Globus pallidus (tissue), 1 donor: ENCODE measurements at regions not wholly inside any gene's neighbourhood (a gene's known extent, or its start where the extent isn't known, plus 50 kb on each side); places are given as distances from the start of the nearest gene placed in this dataset.

Experiments used
- DNase-seq: peaks from one replicate; pipeline ENCODE4 v3.0.0-alpha.2; 2015; ENCODE audit warnings: low spot score

DNA sequence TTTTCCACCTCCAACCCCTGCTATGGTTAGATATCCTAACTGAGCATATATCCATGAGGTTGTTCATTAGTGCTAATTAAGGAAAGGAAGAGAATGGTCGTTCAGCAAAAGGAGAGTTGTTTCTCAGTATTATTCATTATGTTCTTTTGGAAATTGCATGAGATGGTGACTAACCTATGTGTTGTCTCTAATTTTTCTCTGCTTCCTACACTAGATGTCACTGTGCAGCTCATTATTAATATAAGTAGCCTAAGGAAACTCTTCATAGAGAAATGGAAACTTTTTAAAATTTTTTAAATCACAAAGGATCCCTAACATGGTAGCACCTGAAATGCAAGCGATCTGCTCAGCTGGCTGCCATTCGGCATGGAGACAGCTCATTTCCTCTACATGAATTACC is 67.7 kb upstream of the FAM9A start:
- no peak for DNase-seq

DNA sequence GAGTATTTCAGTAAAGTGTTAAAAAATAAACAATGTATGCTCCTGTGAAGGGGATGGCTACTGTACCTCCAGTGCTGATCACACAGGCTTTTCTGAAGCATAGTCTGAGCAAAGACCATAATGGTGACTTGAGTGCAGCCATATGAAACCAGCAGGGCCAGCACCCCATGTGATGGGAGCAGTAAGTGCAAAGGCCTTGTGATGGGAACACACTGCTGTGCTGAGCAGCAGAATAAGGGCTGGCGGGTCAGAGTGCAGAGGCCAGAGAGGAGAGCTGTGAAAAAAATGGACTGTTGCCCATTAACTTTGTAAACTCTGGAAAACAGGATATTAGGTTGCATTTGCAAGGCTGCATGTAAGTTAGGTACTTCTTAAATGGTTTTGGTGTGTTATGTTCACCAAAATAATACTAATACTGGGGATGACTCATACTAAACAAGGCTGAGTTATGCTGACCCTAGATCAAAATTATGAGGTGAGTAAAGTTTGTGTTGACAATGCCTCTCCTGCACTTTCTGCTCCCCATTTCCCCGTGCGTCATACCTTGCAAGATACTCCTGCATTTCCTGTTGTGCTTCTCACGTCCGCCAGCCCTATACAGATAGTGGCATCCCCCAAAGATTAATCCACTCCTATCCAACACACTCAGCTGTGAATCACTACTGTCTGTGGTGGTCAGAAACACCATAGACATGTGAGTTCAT is 67.0 kb upstream of the FAM9A start:
- no peak for DNase-seq

DNA sequence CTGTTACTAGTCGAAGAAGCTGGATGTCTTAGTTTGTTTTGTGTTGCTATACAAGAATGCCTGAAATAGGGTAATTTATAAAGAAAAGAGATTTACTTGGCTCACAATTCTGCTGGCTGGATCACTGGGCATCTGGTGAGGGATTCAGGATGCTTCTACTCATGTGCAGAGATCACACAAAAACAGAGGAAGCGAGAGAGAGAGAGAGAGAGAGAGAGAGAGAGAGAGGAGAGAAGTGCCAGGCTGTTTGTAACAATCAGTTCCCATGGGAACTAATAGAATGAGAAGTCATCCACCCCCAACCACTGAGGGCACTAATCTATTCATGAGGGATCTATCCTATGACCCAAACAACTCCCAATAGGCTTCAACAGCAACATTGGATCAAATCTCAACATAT is 66.2 kb upstream of the FAM9A start:
- DNase-seq = no peak

DNA sequence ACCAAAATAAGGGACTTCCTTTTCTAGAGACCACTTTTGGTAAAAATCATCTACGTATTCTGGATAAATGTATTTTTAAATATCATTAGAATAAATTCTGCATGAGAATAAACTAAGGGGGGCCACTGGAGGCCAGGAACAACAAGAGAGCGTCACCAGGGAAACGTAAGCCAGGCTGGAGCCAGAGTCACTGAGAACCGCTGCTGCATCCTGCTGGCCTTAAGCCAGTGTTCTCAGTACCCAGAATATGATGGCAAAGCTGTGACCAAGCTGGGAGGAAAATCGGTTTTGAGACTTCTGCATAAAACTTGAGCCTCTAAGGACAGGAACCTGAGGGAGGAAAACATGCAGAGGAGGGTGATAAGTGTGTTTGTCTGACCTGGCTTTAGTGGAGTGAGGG is 63.0 kb upstream of the FAM9A start:
- peak; percentile 11 for DNase-seq

DNA sequence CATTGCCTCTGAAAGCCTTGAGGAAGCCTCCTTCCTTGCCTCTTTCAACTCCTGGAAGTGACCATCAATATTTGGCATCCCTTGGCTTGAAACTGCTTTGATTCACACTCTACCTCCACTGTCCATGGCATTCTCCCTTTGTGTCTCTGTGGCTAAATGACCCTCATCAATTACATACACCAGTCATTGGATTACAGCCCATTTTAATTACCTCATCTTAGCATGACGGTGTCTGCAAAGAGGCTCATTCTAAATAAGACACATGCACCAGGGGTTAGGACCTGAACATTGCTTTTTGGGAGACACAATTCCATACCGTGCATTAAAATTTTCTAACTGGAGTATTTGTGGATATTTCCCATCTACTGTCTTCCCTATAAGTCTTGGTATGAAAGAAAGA is 60.7 kb upstream of the FAM9A start:
- no peak for DNase-seq

DNA sequence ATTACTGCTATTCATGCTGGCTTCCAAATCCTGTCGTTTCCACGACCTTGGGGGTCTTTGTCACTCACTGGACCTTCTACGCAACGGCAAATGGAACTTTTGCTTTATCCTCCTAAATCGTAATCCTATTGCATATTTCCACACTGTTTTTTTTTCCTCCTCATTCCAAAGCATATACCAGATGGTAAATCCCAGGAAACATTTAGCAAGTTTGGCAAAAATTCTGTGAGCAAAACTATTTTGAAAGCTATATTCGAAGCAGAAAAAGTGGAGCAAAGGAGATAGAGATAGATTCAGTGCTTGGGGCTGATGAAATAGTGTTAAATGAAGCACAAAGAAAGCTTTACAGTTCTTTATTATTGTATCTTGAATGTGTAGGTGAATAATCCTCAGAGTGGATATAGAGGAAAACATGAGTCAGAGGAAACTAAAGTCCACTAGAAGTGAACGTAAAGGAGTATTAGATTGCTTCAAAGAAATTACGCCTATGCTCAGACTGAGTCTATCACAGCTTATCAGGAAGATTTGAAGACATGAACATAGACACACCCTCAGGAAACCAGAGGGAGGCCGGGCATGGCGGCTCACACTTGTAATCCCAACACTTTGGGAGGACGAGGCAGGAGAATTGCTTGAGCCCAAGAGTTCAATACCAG is 50.2 kb upstream of the FAM9A start:
- no peak for DNase-seq
